OCI-LY7 (cell line): ENCODE measurements at regions not wholly inside any gene's neighbourhood (a gene's known extent, or its start where the extent isn't known, plus 50 kb on each side); places are given as distances from the start of the nearest gene placed in this dataset.

Source experiments
- BruUV-seq: library from RNA; stranded (reverse); fragments of 400-500 nt; replicated peaks from 2 replicates; lab custom pipeline; 2021; lab: Mats Ljungman, UMichigan
- CTCF ChIA-PET: fragments of 300-600 bp; sonication (Branson Sonifier 250); formaldehyde crosslinking; loops from one replicate; lab custom pipeline; 2022; ENCODE audit warnings: antibody characterized with exemption; ENCODE audit not compliant: unreplicated experiment; lab: Charles Lee
- POLR2A ChIA-PET: fragments of 300-600 bp; sonication (Branson Sonifier 250); formaldehyde crosslinking; loops from one replicate; lab custom pipeline; 2022; ENCODE audit warnings: antibody characterized with exemption; lab: Charles Lee
- DNase-seq: peaks from one replicate; pipeline ENCODE4 v3.0.0-alpha.2; 2015; ENCODE audit warnings: low spot score
- H2AFZ ChIP-seq: fragments of 200-600 bp; sonication (generic), shearing (Covaris generic); 2 replicates; pipeline ENCODE4 v1.6.1; 2014; ENCODE audit warnings: mild to moderate bottlenecking, antibody characterized with exemption, low read length, moderate library complexity
- H3K27ac ChIP-seq: fragments of 200-600 bp; sonication (generic); 2 replicates; pipeline ENCODE4 v1.5.1; 2014; ENCODE audit warnings: mixed run types, low read depth, mild to moderate bottlenecking, moderate library complexity, low read length, inconsistent platforms; ENCODE audit not compliant: poor library complexity, severe bottlenecking
- H3K36me3 ChIP-seq: fragments of 200-600 bp; sonication (generic); 2 replicates; pipeline ENCODE4 v1.6.1; 2014; ENCODE audit warnings: mild to moderate bottlenecking, antibody characterized with exemption, low read length, moderate library complexity, mixed read lengths; ENCODE audit not compliant: insufficient read depth
- H3K4me1 ChIP-seq: fragments of 200-600 bp; sonication (generic); 2 replicates; pipeline ENCODE4 v1.5.1; 2014; ENCODE audit warnings: mild to moderate bottlenecking, low read length; ENCODE audit not compliant: insufficient read depth, poor library complexity, severe bottlenecking
- H3K4me2 ChIP-seq: fragments of 200-600 bp; sonication (generic); 2 replicates; pipeline ENCODE4 v1.6.1; 2014; ENCODE audit warnings: mild to moderate bottlenecking, low read length
- H3K4me3 ChIP-seq: fragments of 200-600 bp; sonication (generic); 2 replicates; pipeline ENCODE4 v1.5.1; 2014; ENCODE audit warnings: mild to moderate bottlenecking, low read depth, low read length; ENCODE audit not compliant: poor library complexity, severe bottlenecking
- H3K79me2 ChIP-seq: fragments of 200-600 bp; sonication (generic); 2 replicates; pipeline ENCODE4 v1.6.1; 2016; ENCODE audit warnings: low read depth, mild to moderate bottlenecking, low read length, moderate library complexity, mixed read lengths; ENCODE audit not compliant: insufficient read depth
- H3K9me2 ChIP-seq: fragments of 200-600 bp; sonication (generic); 2 replicates; pipeline ENCODE4 v1.6.1; 2016; ENCODE audit warnings: mild to moderate bottlenecking, low read length, mixed read lengths; ENCODE audit not compliant: insufficient read depth
- H3K9me3 ChIP-seq: fragments of 200-600 bp; sonication (generic); 2 replicates; pipeline ENCODE4 v1.6.1; 2014; ENCODE audit warnings: mild to moderate bottlenecking, mixed run types, low read length, mixed read lengths
- H4K20me1 ChIP-seq: fragments of 200-600 bp; sonication (generic); 2 replicates; pipeline ENCODE4 v1.6.1; 2014; ENCODE audit warnings: mild to moderate bottlenecking, antibody characterized with exemption, low read length, moderate library complexity, mixed read lengths; ENCODE audit not compliant: insufficient read depth
- CTCF ChIP-seq: fragments of 200-600 bp; sonication (generic); conservative IDR thresholded peaks from 2 replicates; pipeline ENCODE4 v1.5.1; 2014; ENCODE audit warnings: mild to moderate bottlenecking, antibody characterized with exemption, low read length, moderate library complexity, mixed read lengths
- EZH2phosphoT487 ChIP-seq: fragments of 200-600 bp; sonication (generic); IDR thresholded peaks from 2 replicates; pipeline ENCODE4 v1.6.1; 2018; ENCODE audit warnings: low read depth, borderline replicate concordance, mild to moderate bottlenecking, mixed run types, antibody characterized with exemption, low read length, moderate library complexity, mixed read lengths
- intact Hi-C: fragments of 100-400 bp; cut with micrococcal nuclease; formaldehyde crosslinking; loops from one replicate; pipeline ENCODE4 v1.10.0; 2022; ENCODE audit not compliant: unreplicated experiment

GRCh38 chr6:169145496-169145895 is 108.2 kb downstream of the THBS2 start:
- no peaks in the 10 kb centered on the region for H3K79me2 ChIP-seq
- POLR2A ChIA-PET = no interaction called here
- H3K36me3 ChIP-seq = no peaks in the 10 kb centered on the region
- no TSS peak for BruUV-seq
- H2AFZ ChIP-seq = no peak overlapping the region
- DNase-seq = no peak
- TF ChIP-seq CTCF = no peak
- no peak for TF ChIP-seq EZH2phosphoT487
- no peaks in the 10 kb centered on the region for H4K20me1 ChIP-seq
- CTCF ChIA-PET = no interaction called here
- H3K9me2 ChIP-seq = no peaks in the 10 kb centered on the region
- no peak overlapping the region for H3K27ac ChIP-seq
- no peak overlapping the region for H3K4me2 ChIP-seq
- intact Hi-C loops = no loop called here
- H3K4me3 ChIP-seq = no peak overlapping the region
- H3K4me1 ChIP-seq = no peaks in the 10 kb centered on the region
- H3K9me3 ChIP-seq = no peaks in the 10 kb centered on the region

- no peak overlapping the region for H2AFZ ChIP-seq
- no peaks in the 10 kb centered on the region for H3K36me3 ChIP-seq
- no peaks in the 10 kb centered on the region for H3K9me3 ChIP-seq
- no TSS peak for BruUV-seq
- H3K27ac ChIP-seq = no peak overlapping the region
- H3K4me3 ChIP-seq = no peak overlapping the region
- intact Hi-C loops = no loop called here
- H4K20me1 ChIP-seq = no peaks in the 10 kb centered on the region
- DNase-seq = no peak
- H3K4me1 ChIP-seq = no peaks in the 10 kb centered on the region
- H3K4me2 ChIP-seq = no peak overlapping the region
- TF ChIP-seq EZH2phosphoT487 (no peak), CTCF (no peak)
- ChIA-PET POLR2A (interaction anchor here (0.9 kb wide), 1 partner anchor 467 kb away, joined by 3 read pairs; no protein-coding TSS in a partner anchor), CTCF (no interaction called here)
- no peaks in the 10 kb centered on the region for H3K79me2 ChIP-seq
- H3K9me2 ChIP-seq = no peaks in the 10 kb centered on the region
Measured at GRCh38 chr6:169144356-169144755, 109.3 kb downstream of the THBS2 start.

GRCh38 chr6:169142538-169142844 is 111.2 kb downstream of the THBS2 start:
- POLR2A ChIA-PET = no interaction called here
- CTCF ChIA-PET = no interaction called here
- Histone ChIP-seq H3K9me3 (no peaks in the 10 kb centered on the region), H2AFZ (no peak overlapping the region), H3K4me1 (no peaks in the 10 kb centered on the region), H3K9me2 (no peaks in the 10 kb centered on the region), H3K27ac (no peak overlapping the region), H4K20me1 (no peaks in the 10 kb centered on the region), H3K4me2 (no peak overlapping the region), H3K4me3 (no peak overlapping the region), H3K79me2 (no peaks in the 10 kb centered on the region), H3K36me3 (no peaks in the 10 kb centered on the region)
- intact Hi-C loops = no loop called here
- TF ChIP-seq EZH2phosphoT487 (no peak), CTCF (no peak)
- no TSS peak for BruUV-seq
- DNase-seq = no peak
